ENCODE measurements at regions not wholly inside any gene's neighbourhood (a gene's known extent, or its start where the extent isn't known, plus 50 kb on each side); places are given as distances from the start of the nearest gene placed in this dataset.

- TF ChIP-seq JUND (IDR thresholded peaks at IDR 0.05; ENCODE audit: low read depth), result no peak
- DNase-seq (ENCODE audit: low read depth in 1 of 2, low spot score in 1 of 2), result no peak
- in situ Hi-C loops (cut with HindIII; ENCODE audit: low pct_unique_long_range_greater_than_20kb, low sequenced_read_pairs), result no loop called here
Measured at GRCh38 chr1:220369511-220369910, 97.3 kb upstream of the RAB3GAP2 start.

- in situ Hi-C loops (cut with HindIII; ENCODE audit: low pct_unique_long_range_greater_than_20kb, low sequenced_read_pairs), result no loop called here
- peak in 1 of 2 experiments; percentile 69 for DNase-seq (ENCODE audit: low read depth in 1 of 2, low spot score in 1 of 2)
- no peak for TF ChIP-seq JUND (IDR thresholded peaks at IDR 0.05; ENCODE audit: low read depth)
Measured at GRCh38 chr1:220368352-220369265, 96.4 kb upstream of the RAB3GAP2 start.

- in situ Hi-C loops (cut with HindIII; ENCODE audit: low pct_unique_long_range_greater_than_20kb, low sequenced_read_pairs), result no loop called here
- TF ChIP-seq JUND (IDR thresholded peaks at IDR 0.05; ENCODE audit: low read depth), result no peak
- no peak for DNase-seq (ENCODE audit: low read depth in 1 of 2, low spot score in 1 of 2)
Measured at GRCh38 chr1:220367833-220368232, 95.6 kb upstream of the RAB3GAP2 start.

GRCh38 chr1:220366269-220366668 lies 94.0 kb upstream of the RAB3GAP2 start:
- no peak for TF ChIP-seq JUND (IDR thresholded peaks at IDR 0.05; ENCODE audit: low read depth)
- in situ Hi-C loops (cut with HindIII; ENCODE audit: low pct_unique_long_range_greater_than_20kb, low sequenced_read_pairs), result no loop called here
- no peak for DNase-seq (ENCODE audit: low read depth in 1 of 2, low spot score in 1 of 2)

- no peak for DNase-seq (ENCODE audit: low read depth in 1 of 2, low spot score in 1 of 2)
- in situ Hi-C loops (cut with HindIII; ENCODE audit: low pct_unique_long_range_greater_than_20kb, low sequenced_read_pairs), result no loop called here
- TF ChIP-seq JUND (IDR thresholded peaks at IDR 0.05; ENCODE audit: low read depth), result no peak
Measured at GRCh38 chr1:220363196-220363837, 91.1 kb upstream of the RAB3GAP2 start.

GRCh38 chr1:220356981-220357850 lies 85.0 kb upstream of the RAB3GAP2 start:
- no peak for DNase-seq (ENCODE audit: low read depth in 1 of 2, low spot score in 1 of 2)
- in situ Hi-C loops (cut with HindIII; ENCODE audit: low pct_unique_long_range_greater_than_20kb, low sequenced_read_pairs), result no loop called here
- TF ChIP-seq JUND (IDR thresholded peaks at IDR 0.05; ENCODE audit: low read depth), result no peak

GRCh38 chr1:220353229-220354012 lies 81.2 kb upstream of the RAB3GAP2 start:
- in situ Hi-C loops (cut with HindIII; ENCODE audit: low pct_unique_long_range_greater_than_20kb, low sequenced_read_pairs), result no loop called here
- TF ChIP-seq JUND (IDR thresholded peaks at IDR 0.05; ENCODE audit: low read depth), result no peak
- no peak for DNase-seq (ENCODE audit: low read depth in 1 of 2, low spot score in 1 of 2)

- no peak for TF ChIP-seq JUND (IDR thresholded peaks at IDR 0.05; ENCODE audit: low read depth)
- DNase-seq (ENCODE audit: low read depth in 1 of 2, low spot score in 1 of 2), result no peak
- in situ Hi-C loops (cut with HindIII; ENCODE audit: low pct_unique_long_range_greater_than_20kb, low sequenced_read_pairs), result no loop called here
Measured at GRCh38 chr1:220348211-220348610, 76.0 kb upstream of the RAB3GAP2 start.

GRCh38 chr1:220347654-220348175 lies 75.5 kb upstream of the RAB3GAP2 start:
- peak in 1 of 2 experiments; percentile 20 for DNase-seq (ENCODE audit: low read depth in 1 of 2, low spot score in 1 of 2)
- no peak for TF ChIP-seq JUND (IDR thresholded peaks at IDR 0.05; ENCODE audit: low read depth)
- in situ Hi-C loops (cut with HindIII; ENCODE audit: low pct_unique_long_range_greater_than_20kb, low sequenced_read_pairs), result no loop called here

GRCh38 chr1:220344745-220345144 lies 72.5 kb upstream of the RAB3GAP2 start:
- in situ Hi-C loops (cut with HindIII; ENCODE audit: low pct_unique_long_range_greater_than_20kb, low sequenced_read_pairs), result no loop called here
- TF ChIP-seq JUND (IDR thresholded peaks at IDR 0.05; ENCODE audit: low read depth), result no peak
- no peak for DNase-seq (ENCODE audit: low read depth in 1 of 2, low spot score in 1 of 2)

- no peak for DNase-seq (ENCODE audit: low read depth in 1 of 2, low spot score in 1 of 2)
- TF ChIP-seq JUND (IDR thresholded peaks at IDR 0.05; ENCODE audit: low read depth), result no peak
- in situ Hi-C loops (cut with HindIII; ENCODE audit: low pct_unique_long_range_greater_than_20kb, low sequenced_read_pairs), result no loop called here
Measured at GRCh38 chr1:220342853-220343252, 70.6 kb upstream of the RAB3GAP2 start.

GRCh38 chr1:220341126-220341525 lies 68.9 kb upstream of the RAB3GAP2 start:
- no peak for TF ChIP-seq JUND (IDR thresholded peaks at IDR 0.05; ENCODE audit: low read depth)
- in situ Hi-C loops (cut with HindIII; ENCODE audit: low pct_unique_long_range_greater_than_20kb, low sequenced_read_pairs), result no loop called here
- DNase-seq (ENCODE audit: low read depth in 1 of 2, low spot score in 1 of 2), result no peak

All from T47D (cell line).